Activated T-cell treated with anti-CD3 and anti-CD28 coated beads, Interleukin-2, amount 50 U/mL, for 72 hours (primary cell): ENCODE measurements at regions not wholly inside any gene's neighbourhood (a gene's known extent, or its start where the extent isn't known, plus 50 kb on each side); places are given as distances from the start of the nearest gene placed in this dataset.
"Not testable (repeated sequence)": the region's sequence is repeated elsewhere in the genome, so short reads cannot be mapped to it uniquely, and the experiment has no call there.

ENCODE experiments used
- ATAC-seq, 2 donors: fragments of 150-1000 bp; cut with Tn5 transposase; replicated peaks in 1 of 2; 2 replicates each; pipeline ENCODE4 v1.10.0; 2021; ENCODE audit warnings: moderate library complexity in 2 of 2, mild to moderate bottlenecking in 1 of 2
- DNase-seq, 2 donors: peaks; one replicate each; pipeline ENCODE4 v3.0.0; 2021 to 2022; ENCODE audit warnings: mixed read lengths in 1 of 2
- H3K27ac Mint-ChIP-seq: one replicate; pipeline ENCODE4 v1.8.0; 2022; ENCODE audit warnings: mild to moderate bottlenecking, moderate library complexity, mixed read lengths
- H3K27me3 Mint-ChIP-seq: one replicate; pipeline ENCODE4 v1.8.0; 2022; ENCODE audit warnings: low read depth, mixed read lengths
- H3K36me3 Mint-ChIP-seq, 2 donors: one replicate each; pipeline ENCODE4 v1.8.0; 2022; ENCODE audit warnings: mixed read lengths in 2 of 2, mild to moderate bottlenecking in 1 of 2; ENCODE audit not compliant: insufficient read depth in 2 of 2
- H3K4me1 Mint-ChIP-seq: one replicate; pipeline ENCODE4 v1.8.0; 2022; ENCODE audit warnings: low read depth, mixed read lengths
- H3K4me3 Mint-ChIP-seq, 2 donors: one replicate each; pipeline ENCODE4 v1.8.0; 2022; ENCODE audit warnings: mild to moderate bottlenecking in 2 of 2, mixed read lengths in 2 of 2, moderate library complexity in 2 of 2
- H3K9me3 Mint-ChIP-seq, 2 donors: one replicate each; pipeline ENCODE4 v1.8.0; 2022; ENCODE audit warnings: mixed read lengths in 2 of 2

GRCh38 chr15:62253294-62253693 is 88.2 kb upstream of the C2CD4B start:
- Mint-ChIP-seq H3K27me3 (peaks cover 29% of the 10 kb centered on the region), H3K36me3 (no peaks in the 10 kb centered on the region), H3K27ac (no peak overlapping the region), H3K4me1 (no peaks in the 10 kb centered on the region), H3K4me3 (no peak overlapping the region), H3K9me3 (no peaks in the 10 kb centered on the region)
- DNase-seq (no peak), ATAC-seq (no peak)

- Mint-ChIP-seq H3K4me1 (no peaks in the 10 kb centered on the region), H3K27ac (no peak overlapping the region), H3K4me3 (no peak overlapping the region), H3K36me3 (no peaks in the 10 kb centered on the region), H3K9me3 (peaks cover 0 to under 1% of the 10 kb centered on the region in 2 donors), H3K27me3 (peaks cover 30% of the 10 kb centered on the region)
- ATAC-seq (peak; percentile 78 to 80), DNase-seq (peak; percentile 72 to 84)
Measured at GRCh38 chr15:62254137-62254934, 89.3 kb upstream of the C2CD4B start.

GRCh38 chr15:62256430-62256829 is 91.3 kb upstream of the C2CD4B start:
- H3K36me3 Mint-ChIP-seq, H3K27ac Mint-ChIP-seq, DNase-seq, H3K4me1 Mint-ChIP-seq, ATAC-seq, H3K4me3 Mint-ChIP-seq, H3K9me3 Mint-ChIP-seq: not testable (repeated sequence)
- H3K27me3 Mint-ChIP-seq = peaks cover 31% of the 10 kb centered on the region

GRCh38 chr15:62257996-62258521 is 93.0 kb upstream of the C2CD4B start:
- DNase-seq (no peak), ATAC-seq (no peak)
- Mint-ChIP-seq H3K9me3 (peaks cover 12 to 13% of the 10 kb centered on the region in 2 donors), H3K4me3 (no peak overlapping the region), H3K4me1 (no peaks in the 10 kb centered on the region), H3K27me3 (peaks cover 19% of the 10 kb centered on the region), H3K36me3 (peaks cover 10 to 12% of the 10 kb centered on the region in 2 donors), H3K27ac (no peak overlapping the region)

- Mint-ChIP-seq H3K27ac (no peak overlapping the region), H3K27me3 (peaks cover 5% of the 10 kb centered on the region), H3K9me3 (peaks cover 17 to 21% of the 10 kb centered on the region in 2 donors), H3K36me3 (peaks cover 14 to 16% of the 10 kb centered on the region in 2 donors), H3K4me1 (no peaks in the 10 kb centered on the region), H3K4me3 (no peak overlapping the region)
- ATAC-seq = no peak
- no peak for DNase-seq
Measured at GRCh38 chr15:62262305-62262941, 97.3 kb upstream of the C2CD4B start.

- H3K36me3 Mint-ChIP-seq = peaks cover 17 to 22% of the 10 kb centered on the region in 2 donors
- H3K4me3 Mint-ChIP-seq = no peak overlapping the region
- H3K27ac Mint-ChIP-seq = no peak overlapping the region
- DNase-seq (no peak), ATAC-seq (no peak)
- H3K27me3 Mint-ChIP-seq = peaks cover 5% of the 10 kb centered on the region
- no peaks in the 10 kb centered on the region for H3K4me1 Mint-ChIP-seq
- peaks cover 20 to 28% of the 10 kb centered on the region in 2 donors for H3K9me3 Mint-ChIP-seq
Measured at GRCh38 chr15:62264196-62264595, 99.1 kb upstream of the C2CD4B start.

GRCh38 chr15:62269504-62269903 is 104.4 kb upstream of the C2CD4B start:
- H3K36me3 Mint-ChIP-seq = peaks cover 10 to 13% of the 10 kb centered on the region in 2 donors
- ATAC-seq (no peak), DNase-seq (no peak)
- H3K4me3 Mint-ChIP-seq = no peak overlapping the region
- H3K9me3 Mint-ChIP-seq = peaks cover 6 to 17% of the 10 kb centered on the region in 2 donors
- H3K27ac Mint-ChIP-seq = no peak overlapping the region
- no peaks in the 10 kb centered on the region for H3K4me1 Mint-ChIP-seq
- no peaks in the 10 kb centered on the region for H3K27me3 Mint-ChIP-seq

- DNase-seq (no peak), ATAC-seq (no peak)
- peaks cover 9 to 13% of the 10 kb centered on the region in 2 donors for H3K36me3 Mint-ChIP-seq
- no peak overlapping the region for H3K4me3 Mint-ChIP-seq
- H3K4me1 Mint-ChIP-seq = no peaks in the 10 kb centered on the region
- peaks cover 6% of the 10 kb centered on the region for H3K27me3 Mint-ChIP-seq
- no peak overlapping the region for H3K27ac Mint-ChIP-seq
- H3K9me3 Mint-ChIP-seq = peaks cover 6 to 17% of the 10 kb centered on the region in 2 donors
Measured at GRCh38 chr15:62270216-62270921, 105.3 kb upstream of the C2CD4B start.

- ATAC-seq (no peak), DNase-seq (no peak)
- Mint-ChIP-seq H3K4me3 (no peak overlapping the region), H3K27me3 (peaks cover 6% of the 10 kb centered on the region), H3K27ac (no peak overlapping the region), H3K9me3 (peaks cover 3 to 13% of the 10 kb centered on the region in 2 donors), H3K36me3 (peaks cover 8% of the 10 kb centered on the region in 2 donors), H3K4me1 (no peaks in the 10 kb centered on the region)
Measured at GRCh38 chr15:62272290-62272689, 107.2 kb upstream of the C2CD4B start.

GRCh38 chr15:62275831-62276230 is 110.7 kb upstream of the C2CD4B start:
- Mint-ChIP-seq H3K4me1 (no peaks in the 10 kb centered on the region), H3K4me3 (no peak overlapping the region), H3K27me3 (peaks cover 6% of the 10 kb centered on the region), H3K36me3 (peaks cover 0 to 1% of the 10 kb centered on the region in 2 donors), H3K9me3 (no peaks in the 10 kb centered on the region), H3K27ac (no peak overlapping the region)
- ATAC-seq (no peak), DNase-seq (no peak)

GRCh38 chr15:62277816-62278394 is 112.8 kb upstream of the C2CD4B start:
- Mint-ChIP-seq H3K27ac (no peak overlapping the region), H3K27me3 (peaks cover 12% of the 10 kb centered on the region), H3K9me3 (no peaks in the 10 kb centered on the region), H3K4me3 (no peak overlapping the region), H3K36me3 (no peaks in the 10 kb centered on the region), H3K4me1 (no peaks in the 10 kb centered on the region)
- ATAC-seq (no peak), DNase-seq (no peak)

GRCh38 chr15:62278534-62278933 is 113.4 kb upstream of the C2CD4B start:
- H3K27me3 Mint-ChIP-seq = peaks cover 17% of the 10 kb centered on the region
- no peak for DNase-seq
- no peak overlapping the region for H3K4me3 Mint-ChIP-seq
- ATAC-seq = no peak
- no peaks in the 10 kb centered on the region for H3K4me1 Mint-ChIP-seq
- no peak overlapping the region for H3K27ac Mint-ChIP-seq
- no peaks in the 10 kb centered on the region for H3K9me3 Mint-ChIP-seq
- no peaks in the 10 kb centered on the region for H3K36me3 Mint-ChIP-seq

GRCh38 chr15:62279041-62279440 is 114.0 kb upstream of the C2CD4B start:
- H3K4me1 Mint-ChIP-seq = no peaks in the 10 kb centered on the region
- no peak overlapping the region for H3K27ac Mint-ChIP-seq
- H3K27me3 Mint-ChIP-seq = peaks cover 19% of the 10 kb centered on the region
- DNase-seq (no peak), ATAC-seq (no peak)
- H3K36me3 Mint-ChIP-seq = no peaks in the 10 kb centered on the region
- H3K9me3 Mint-ChIP-seq = no peaks in the 10 kb centered on the region
- no peak overlapping the region for H3K4me3 Mint-ChIP-seq
